GM19467 (cell line): ENCODE measurements at regions not wholly inside any gene's neighbourhood (a gene's known extent, or its start where the extent isn't known, plus 50 kb on each side); places are given as distances from the start of the nearest gene placed in this dataset.

Source experiments
- ATAC-seq: cut with Tn5 transposase; IDR thresholded peaks from one replicate; pipeline ENCODE4 v1.9.1; 2021; ENCODE audit warnings: mild to moderate bottlenecking, moderate library complexity; ENCODE audit not compliant: unreplicated experiment

- ATAC-seq: no peak
Observed at GRCh38 chr10:110355141-110355831, 50.6 kb upstream of the SMNDC1 start.

- peak; percentile 5 for ATAC-seq
Observed at GRCh38 chr10:110355922-110356627, 51.4 kb upstream of the SMNDC1 start.

- peak; percentile 77 for ATAC-seq
Observed at GRCh38 chr10:110356628-110357245, 52.0 kb upstream of the SMNDC1 start.

- no peak for ATAC-seq
Observed at GRCh38 chr10:110357252-110357780, 52.6 kb upstream of the SMNDC1 start.

GRCh38 chr10:110357871-110358270 lies 53.2 kb upstream of the SMNDC1 start:
- ATAC-seq: no peak

- no peak for ATAC-seq
Observed at GRCh38 chr10:110358278-110358677, 53.6 kb upstream of the SMNDC1 start.

GRCh38 chr10:110358869-110359629 lies 54.3 kb upstream of the SMNDC1 start:
- ATAC-seq: no peak

- no peak for ATAC-seq
Observed at GRCh38 chr10:110360857-110361474, 56.2 kb upstream of the SMNDC1 start.

- no peak for ATAC-seq
Observed at GRCh38 chr10:110361800-110362456, 57.2 kb upstream of the SMNDC1 start.

- no peak for ATAC-seq
Observed at GRCh38 chr10:110363572-110364411, 59.1 kb upstream of the SMNDC1 start.

GRCh38 chr10:110364531-110364937 lies 59.8 kb upstream of the SMNDC1 start:
- ATAC-seq: no peak

- ATAC-seq: no peak
Observed at GRCh38 chr10:110365356-110366143, 60.8 kb upstream of the SMNDC1 start.

- no peak for ATAC-seq
Observed at GRCh38 chr10:110366635-110367034, 61.9 kb upstream of the SMNDC1 start.

GRCh38 chr10:110368002-110368401 lies 63.3 kb upstream of the SMNDC1 start:
- ATAC-seq: peak; percentile 52

- ATAC-seq: no peak
Observed at GRCh38 chr10:110368556-110368955, 63.8 kb upstream of the SMNDC1 start.

- ATAC-seq: no peak
Observed at GRCh38 chr10:110370006-110370405, 65.3 kb upstream of the SMNDC1 start.

- ATAC-seq: no peak
Observed at GRCh38 chr10:110372656-110373055, 67.9 kb upstream of the SMNDC1 start.

- no peak for ATAC-seq
Observed at GRCh38 chr10:110373059-110373458, 68.3 kb upstream of the SMNDC1 start.
